ENCODE measurements at regions not wholly inside any gene's neighbourhood (a gene's known extent, or its start where the extent isn't known, plus 50 kb on each side); places are given as distances from the start of the nearest gene placed in this dataset.
"Not testable (repeated sequence)": the region's sequence is repeated elsewhere in the genome, so short reads cannot be mapped to it uniquely, and the experiment has no call there.

DNA sequence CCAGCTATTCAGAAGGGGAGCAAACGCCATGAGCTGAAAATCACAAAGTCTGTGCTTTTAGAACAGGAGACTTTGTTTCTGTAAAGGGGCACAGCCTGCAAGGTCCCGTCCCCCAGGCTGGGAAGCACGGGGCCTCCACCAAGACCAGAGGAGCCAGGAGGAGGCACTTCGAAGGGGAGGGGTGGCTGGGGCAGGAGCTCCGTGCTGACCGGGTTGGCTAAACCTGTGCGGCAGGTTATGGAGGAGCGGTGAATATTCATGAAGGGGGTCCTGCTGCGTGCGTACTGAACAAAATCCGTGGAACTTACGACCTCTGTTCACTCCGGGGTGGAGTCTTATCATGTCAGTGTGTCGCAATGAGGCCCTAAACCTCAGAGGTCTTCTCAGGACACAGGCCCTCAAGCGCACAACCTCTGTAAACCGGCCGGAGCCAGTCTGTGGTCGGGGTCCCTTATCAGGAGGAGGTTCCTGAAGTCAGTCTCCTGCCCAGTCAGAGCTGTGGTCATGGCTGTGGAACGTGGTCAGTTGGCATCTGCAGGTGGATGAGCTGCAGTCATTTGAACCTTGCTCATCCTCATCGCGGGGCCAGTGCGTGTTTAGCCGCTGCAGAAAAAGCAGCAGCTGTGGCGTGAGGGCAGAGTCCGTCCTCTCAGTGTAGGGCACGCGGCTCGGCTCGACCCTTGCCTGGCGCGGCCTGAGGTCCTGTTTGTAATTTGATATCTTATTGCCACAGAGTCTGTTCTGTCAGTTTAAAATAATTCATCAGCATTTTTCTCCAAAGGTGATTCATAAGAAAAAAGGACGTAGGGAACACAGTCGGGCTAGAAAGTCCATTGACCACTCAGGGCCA, 5507.7 kb upstream of the TPTE start:
- DNase-seq (ENCODE audit: low read depth in 2 of 2), result not testable (repeated sequence)

DNA sequence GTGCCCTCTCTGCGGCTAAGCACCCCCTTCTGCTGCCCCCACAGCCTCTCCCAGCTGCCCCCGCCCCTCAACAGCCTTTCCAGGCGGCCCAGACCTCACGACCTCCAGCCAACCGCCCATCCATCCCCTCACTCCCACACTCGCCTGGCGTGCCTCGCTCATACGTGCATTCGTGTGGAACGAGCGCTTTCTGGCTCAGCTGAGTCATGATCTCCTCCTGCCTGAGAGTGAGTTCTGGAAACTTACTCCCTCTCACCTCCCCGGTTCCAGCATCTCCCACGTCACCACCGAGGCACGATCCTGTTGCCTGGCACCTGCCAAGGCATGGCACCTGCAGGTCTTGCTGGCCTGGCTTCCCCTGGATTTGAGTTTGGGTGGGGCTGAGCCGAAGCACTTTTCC, 5506.2 kb upstream of the TPTE start:
- DNase-seq (ENCODE audit: low read depth in 2 of 2), result not testable (repeated sequence)

DNA sequence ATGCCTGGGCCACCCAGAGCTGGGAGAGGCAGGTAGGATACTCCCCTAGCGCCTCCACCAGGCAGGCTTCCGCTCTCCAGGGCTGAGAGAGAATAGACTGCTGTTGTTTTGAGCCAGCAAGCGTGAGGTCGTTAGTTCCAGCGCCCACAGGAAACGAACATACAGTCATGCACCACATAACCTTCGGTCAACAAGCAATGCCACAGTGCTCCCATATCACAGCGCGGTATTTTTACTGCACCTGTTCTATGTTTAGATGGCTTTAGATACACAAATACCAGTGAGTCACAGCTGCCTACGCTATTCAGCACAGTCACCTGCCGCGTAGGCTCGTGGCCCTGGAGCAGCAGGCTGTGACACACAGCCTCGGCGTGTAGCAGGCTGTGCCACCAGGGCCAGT, 5502.3 kb upstream of the TPTE start:
- DNase-seq (ENCODE audit: low read depth in 2 of 2), result not testable (repeated sequence)

DNA sequence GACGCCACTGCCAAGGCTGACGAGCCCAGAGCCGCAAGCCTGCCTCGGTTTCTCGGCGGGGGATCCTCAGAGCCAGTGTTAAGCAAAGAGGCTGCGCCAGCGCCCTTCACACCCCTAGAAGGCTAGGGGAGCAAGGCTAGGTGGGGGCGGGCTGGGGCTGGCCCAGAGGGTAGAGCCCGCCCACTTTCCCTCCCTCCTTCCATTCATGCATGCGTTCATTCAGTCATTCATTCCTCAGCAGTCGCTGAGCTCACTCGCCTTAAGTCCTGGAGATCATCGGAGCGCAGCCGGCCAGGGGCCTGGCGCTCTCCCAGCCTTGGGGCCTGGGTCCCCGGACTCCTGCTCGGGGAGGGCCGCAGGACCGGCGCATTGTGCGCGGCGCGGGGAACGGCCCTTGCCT, 5499.6 kb upstream of the TPTE start:
- not testable (repeated sequence) for DNase-seq (ENCODE audit: low read depth in 2 of 2)

DNA sequence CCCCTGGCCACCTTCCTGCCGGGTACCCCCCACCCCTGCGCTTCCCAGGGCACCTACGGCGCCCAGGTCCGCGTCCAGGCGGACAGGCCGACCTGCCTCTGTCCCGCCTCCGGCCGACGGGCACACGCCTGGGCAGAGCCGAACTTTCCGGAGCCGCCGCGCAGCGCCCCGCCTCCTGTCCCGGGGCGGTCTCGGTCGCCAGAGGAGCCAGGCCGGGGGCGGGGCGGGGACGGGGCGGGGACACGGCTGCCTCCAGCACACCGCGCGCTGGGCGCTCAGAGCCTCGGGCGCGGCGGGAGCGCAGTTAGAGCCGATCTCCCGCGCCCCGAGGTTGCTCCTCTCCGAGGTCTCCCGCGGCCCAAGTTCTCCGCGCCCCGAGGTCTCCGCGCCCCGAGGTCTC, 5499.1 kb upstream of the TPTE start:
- not testable (repeated sequence) for DNase-seq (ENCODE audit: low read depth in 2 of 2)

DNA sequence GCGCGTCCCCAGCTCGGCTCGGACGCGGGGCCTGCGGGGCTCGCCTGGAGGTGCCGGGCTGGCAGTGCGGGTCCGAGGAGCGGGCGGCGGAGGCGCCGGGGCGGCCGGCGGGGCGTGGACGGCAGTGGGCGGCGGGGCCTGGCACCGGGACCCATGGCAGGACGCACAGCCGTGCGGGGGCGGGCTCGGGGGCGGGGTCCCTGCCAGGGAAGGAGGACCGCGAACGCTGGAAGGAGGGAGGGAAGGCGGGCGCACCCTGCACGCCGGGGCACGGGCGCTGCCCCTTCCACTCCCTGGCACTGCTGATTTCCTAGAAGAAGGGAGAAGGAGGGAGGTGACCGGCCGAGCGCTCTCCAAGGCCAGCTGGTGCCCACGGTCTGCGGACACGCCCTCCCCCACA, 5498.6 kb upstream of the TPTE start:
- not testable (repeated sequence) for DNase-seq (ENCODE audit: low read depth in 2 of 2)

DNA sequence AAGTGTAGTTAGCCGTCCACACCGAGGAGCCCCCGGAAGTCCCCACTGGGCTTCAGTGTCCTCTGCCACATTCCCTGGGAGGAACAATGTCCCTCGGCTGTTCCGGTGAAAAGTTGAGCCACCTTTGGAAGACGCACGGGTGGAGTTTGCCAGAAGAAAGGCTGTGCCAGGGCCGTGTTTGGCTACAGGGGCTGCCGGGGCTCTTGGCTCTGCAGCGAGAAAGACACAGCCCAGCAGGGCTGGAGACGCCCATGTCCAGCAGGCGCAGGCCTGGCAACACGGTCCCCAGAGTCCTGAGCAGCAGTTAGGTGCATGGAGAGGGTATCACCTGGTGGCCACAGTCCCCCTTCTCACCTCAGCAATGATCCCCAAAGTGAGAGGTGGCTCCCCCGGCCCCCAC, 5486.2 kb upstream of the TPTE start:
- not testable (repeated sequence) for DNase-seq (ENCODE audit: low read depth in 2 of 2)

DNA sequence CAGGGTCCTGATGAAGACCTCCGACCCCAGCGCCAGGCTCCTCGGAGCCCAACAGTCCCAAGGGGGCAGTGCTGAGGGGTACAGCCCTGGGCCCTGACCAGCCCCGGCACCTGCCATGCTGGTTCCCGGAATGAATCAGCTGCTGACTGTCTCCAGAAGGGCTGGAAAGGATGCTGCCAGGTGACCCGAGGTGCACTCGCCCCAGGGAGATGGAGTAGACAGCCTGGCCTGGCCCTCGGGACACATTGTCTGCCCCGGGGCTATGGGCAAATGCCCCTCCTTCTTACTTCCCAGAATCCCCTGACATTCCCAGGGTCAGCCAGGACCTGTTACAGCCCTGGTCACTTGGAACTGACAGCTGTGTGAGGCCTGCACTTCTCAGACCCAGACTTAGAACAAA, 5485.8 kb upstream of the TPTE start:
- DNase-seq (ENCODE audit: low read depth in 2 of 2), result not testable (repeated sequence)

DNA sequence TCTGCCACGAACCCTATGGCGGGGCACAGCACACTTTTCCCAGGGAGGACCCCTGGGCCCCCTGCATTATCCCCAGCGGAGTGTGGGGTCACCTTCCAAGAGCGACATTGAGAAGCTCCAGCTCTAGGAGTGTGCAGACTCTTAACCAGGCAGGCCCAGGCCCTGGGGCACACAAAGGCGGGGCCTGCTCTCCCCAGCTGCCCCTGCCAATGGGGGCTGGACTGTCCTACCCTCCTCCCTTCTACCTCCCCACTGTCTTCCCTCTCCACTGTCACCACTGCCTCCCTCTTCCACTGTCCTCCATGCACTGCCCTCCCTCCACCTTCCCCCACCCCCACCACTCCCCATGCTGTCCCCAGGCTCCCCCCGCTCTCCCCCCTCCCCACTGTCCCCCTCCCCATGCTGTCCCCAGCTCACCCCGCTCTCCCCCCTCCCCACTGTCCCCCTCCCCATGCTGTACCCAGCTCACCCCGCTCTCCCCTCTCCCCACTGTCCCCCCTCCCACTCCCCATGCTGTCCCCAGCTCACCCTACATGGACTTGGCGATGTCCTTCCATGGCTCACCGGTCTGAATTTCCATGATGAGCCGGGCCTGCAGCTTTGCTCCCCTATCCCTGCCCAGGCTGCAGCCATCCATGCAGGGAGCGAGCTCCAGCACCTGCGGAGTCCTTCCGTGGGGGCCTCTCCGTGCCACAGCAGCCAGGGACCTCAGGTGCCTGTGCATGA, 5483.6 kb upstream of the TPTE start:
- not testable (repeated sequence) for DNase-seq (ENCODE audit: low read depth in 2 of 2)

DNA sequence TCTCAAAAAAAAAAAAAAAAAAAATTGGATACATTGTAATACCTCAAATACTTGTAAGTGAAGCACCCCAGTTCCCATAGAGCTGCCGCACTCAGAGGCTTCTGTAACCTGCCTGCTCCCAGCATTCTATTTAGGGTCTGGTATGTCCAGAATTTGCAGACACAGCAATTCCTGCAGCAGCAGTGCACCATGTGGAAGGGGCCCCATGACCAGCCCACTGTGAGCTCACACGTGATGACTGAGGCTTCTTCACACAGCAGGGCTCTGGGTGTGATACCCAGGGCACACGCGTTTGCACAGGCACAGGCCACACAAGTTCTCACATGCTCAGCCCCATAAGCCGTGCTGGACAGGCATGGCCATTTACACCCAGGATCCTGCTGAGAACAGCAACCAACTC, 5481.5 kb upstream of the TPTE start:
- not testable (repeated sequence) for DNase-seq (ENCODE audit: low read depth in 2 of 2)

DNA sequence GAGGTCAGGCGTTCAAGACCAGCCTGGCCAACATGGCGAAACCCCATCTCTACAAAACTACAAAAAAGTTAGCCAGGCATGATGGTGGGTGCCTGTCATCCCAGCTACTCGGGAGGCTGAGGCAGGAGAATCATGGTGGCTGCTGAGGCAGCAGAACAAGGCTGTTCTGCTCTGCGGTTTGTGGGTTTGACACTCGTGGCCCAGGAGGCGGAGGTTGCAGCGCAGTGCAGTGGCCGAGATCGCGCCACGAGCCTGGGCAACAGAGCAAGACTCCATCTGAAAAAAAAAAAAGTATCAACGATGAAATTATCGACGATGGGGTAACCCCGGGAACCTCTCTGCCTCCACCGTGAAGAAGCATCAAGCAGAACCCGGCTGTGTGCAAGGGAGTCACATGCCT, 5478.8 kb upstream of the TPTE start:
- DNase-seq (ENCODE audit: low read depth in 2 of 2), result not testable (repeated sequence)

DNA sequence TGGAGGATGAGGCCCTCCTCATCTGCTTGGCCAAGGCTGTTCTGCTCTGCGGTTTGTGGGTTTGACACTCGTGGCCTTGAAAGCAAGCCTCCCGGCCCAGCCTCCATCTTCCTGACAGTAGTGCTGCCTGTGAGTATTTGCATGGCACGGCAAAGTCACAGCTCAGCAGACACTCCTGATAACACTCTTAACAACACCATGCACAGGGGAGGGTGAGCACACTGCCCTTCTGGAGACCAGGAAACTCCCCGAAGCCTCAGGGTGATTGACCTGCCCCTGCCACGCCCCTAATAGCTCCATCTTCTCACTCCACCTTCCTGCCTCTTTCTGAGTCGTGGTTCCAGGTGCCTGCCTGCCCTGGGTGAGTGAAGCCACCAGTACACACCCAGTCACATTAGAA, 5476.6 kb upstream of the TPTE start:
- not testable (repeated sequence) for DNase-seq (ENCODE audit: low read depth in 2 of 2)

DNA sequence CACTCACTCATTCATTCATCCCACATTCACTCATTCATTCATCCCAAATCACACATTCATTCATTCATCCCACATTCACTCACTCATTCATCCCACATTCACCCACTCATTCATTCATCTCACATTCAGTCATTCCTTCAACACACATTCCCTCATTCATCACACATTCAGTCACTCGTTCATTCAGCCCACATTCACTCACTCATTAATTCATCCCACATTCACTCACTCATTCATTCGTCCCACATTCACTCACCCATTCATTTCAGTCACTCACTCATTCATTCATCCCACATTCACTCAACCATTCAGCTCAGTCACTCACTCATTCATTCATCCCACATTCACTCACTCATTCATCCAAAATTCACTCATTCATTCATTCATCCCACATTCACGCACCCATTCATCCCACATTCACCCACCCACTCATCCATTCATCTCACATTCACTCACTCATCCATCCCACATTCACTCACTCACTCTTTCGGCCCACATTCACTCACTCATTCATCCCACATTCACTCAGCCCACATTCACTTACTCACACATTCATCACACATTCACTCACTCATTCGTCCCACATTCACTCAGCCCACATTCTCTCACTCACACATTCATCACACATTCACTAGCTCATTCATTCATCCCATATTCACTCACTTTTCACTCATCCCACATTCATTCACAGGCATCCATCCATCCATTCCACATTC, 5469.9 kb upstream of the TPTE start:
- not testable (repeated sequence) for DNase-seq (ENCODE audit: low read depth in 2 of 2)

DNA sequence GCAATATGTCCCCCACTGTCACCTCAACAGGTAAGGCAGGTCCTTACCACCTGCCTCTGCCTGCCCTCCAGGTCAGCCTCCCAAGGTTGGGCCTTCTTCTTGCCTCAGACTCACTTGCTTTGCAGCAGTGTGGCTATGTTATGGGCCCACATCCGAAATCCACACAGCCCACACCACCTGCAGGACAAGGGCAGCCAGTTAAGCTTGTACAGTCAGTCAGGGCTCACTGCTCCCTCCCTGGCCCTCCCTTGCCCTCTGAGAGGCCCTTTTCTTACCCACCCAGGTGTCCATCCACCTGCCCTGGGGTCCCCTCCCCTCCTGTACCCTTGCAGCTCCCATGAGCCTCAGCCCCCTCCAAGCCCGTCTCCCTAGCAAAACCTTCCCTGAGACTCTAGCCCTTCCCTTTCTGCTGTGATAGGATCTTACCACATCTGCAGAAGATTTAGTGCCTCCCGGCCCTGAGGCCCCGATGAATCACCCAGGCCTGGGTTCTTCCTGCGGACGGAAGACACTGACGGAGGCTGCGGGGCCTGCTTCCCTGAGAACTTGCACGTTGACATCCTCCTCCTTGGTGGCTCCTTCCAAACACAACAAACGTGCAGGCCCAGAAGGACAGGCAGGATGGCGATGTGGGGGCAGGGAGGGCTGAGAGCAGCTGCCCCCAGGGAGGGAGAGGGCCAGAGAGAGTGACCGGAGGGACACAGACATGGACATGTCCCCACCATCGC, 5466.2 kb upstream of the TPTE start:
- not testable (repeated sequence) for DNase-seq (ENCODE audit: low read depth in 2 of 2)

DNA sequence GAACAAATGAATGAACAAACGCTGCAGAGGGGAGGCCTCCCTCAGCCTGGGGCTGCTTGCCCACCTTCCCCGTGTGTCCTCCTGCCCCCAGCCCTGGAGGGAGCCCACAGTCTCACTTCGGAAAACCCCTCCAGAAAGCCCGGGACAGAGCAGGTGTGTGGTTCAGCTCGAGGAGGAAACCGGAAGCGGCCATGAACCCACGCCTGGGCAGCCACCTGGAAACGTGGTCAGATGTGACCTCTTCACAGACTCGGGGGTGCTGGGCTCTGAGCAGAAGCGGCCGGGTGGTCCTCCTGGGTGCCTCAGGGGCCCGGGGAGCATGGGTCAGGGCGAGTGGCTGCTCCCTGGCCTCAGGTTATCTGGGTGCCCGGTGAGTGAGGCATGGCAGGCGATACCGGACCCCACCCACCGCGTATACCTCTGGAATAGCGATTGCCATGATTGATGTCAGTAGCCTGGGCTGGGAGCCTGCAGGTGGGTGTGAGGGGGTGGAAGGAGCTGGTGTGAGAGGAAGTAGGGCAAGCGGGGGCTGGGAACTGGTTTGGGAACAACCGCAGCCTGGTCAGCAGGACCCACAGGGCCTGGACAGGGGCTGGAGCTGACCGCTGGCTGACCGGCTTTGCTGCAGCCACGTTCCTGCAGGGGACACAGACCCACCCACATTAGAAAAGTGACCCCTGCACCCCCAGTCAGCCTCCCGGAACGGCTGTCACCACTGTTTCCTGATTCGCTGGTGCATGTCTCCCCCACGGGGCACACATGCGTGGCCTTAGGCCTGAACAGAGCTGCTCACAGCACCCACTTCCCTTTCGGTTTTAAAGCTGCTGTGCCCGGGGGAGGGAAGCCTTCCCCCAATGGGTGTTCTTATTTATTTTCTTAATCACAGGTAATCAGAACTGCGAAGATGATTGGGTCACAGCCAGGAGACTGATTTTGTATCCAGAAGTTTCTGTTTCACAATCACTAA, 5465.1 kb upstream of the TPTE start:
- DNase-seq (ENCODE audit: low read depth in 2 of 2), result not testable (repeated sequence)

DNA sequence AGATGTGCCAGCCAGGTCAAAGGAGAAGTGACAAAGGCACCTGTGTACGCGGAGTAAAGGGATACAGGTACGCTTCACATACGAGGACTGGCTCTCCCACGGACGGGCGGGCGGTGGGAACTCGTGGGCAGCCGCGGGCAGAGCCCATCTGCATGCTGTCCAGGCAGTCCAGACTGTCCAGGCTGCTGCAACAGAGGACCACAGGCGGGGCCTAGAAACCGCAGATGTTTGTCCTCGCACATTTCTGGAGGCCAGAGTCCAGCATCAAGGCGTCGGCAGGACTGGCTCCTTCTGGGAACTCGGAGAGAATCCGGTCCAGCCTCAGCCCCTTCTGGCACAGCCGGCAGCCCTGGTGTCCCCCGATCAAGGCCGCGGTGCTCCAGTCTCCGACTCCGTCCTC, 5464.3 kb upstream of the TPTE start:
- DNase-seq (ENCODE audit: low read depth in 2 of 2), result not testable (repeated sequence)

DNA sequence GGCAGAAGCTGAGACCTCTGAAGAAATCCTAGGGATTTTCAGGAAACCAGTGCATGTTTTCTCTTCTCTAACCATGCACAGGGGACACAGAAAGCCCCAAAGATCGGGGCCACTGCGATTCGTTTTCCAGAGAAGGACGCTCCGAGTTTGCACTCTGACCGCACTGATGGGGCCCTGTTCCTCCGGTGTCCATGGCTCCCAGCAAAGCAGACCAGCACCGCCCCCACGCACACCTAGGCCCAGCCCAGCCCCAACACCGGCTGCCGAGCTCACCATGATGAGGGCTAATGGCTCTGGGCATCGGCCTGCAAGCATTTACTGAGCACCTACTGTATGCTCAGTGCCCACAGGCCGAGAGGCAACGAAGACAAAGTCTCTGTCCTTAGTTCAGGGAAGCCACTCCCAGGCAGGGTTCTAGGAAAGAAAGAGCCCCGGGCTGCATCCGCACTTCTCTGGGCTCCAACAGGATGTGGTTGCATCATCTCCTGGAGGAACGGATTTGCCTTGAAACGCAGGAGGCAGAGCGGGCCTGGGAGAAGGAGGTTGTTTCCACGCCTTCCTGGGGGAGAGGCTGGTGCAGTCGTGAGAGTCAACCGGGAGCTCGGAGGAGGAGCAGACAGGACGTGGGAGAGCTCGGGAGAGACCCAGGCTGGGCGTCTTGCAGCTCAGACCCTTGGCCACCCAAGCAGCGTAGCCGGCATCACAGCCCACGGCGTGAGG, 5460.9 kb upstream of the TPTE start:
- not testable (repeated sequence) for DNase-seq (ENCODE audit: low read depth in 2 of 2)

DNA sequence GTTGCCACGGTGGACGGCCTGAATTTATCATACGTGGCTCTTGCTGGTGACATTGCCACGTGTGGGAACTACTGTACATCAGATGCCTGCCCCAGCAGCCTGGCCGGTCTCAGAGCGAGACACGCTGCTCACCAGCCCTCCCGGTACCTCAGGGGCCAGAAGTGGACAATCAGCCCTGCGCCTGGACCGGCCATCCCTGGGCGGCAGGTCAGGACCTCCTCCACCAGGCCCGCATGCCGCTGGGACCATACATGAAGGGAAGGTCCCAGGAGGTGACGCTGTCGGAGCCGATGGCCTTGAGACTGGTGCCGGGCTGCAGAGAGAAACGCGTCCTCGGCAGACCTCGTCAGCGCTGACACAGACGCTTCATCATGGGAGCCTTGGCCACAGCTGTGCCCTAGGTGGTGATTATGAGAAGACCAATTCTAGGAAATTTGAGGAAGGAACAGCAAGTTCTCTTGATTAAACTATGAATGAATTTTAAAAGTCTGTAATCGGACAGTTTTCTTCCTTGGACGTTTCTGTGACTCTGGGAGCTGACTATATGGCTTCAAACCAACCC, 5456.7 kb upstream of the TPTE start:
- not testable (repeated sequence) for DNase-seq (ENCODE audit: low read depth in 2 of 2)

Data from stimulated activated CD8-positive, alpha-beta memory T cell treated with anti-CD3 and anti-CD28 coated beads, Interleukin-7, amount 100 ng/mL, for 4 hours (primary cell).